ENCODE measurements at regions not wholly inside any gene's neighbourhood (a gene's known extent, or its start where the extent isn't known, plus 50 kb on each side); places are given as distances from the start of the nearest gene placed in this dataset.
"Not testable (repeated sequence)": the region's sequence is repeated elsewhere in the genome, so short reads cannot be mapped to it uniquely, and the experiment has no call there.

DNA sequence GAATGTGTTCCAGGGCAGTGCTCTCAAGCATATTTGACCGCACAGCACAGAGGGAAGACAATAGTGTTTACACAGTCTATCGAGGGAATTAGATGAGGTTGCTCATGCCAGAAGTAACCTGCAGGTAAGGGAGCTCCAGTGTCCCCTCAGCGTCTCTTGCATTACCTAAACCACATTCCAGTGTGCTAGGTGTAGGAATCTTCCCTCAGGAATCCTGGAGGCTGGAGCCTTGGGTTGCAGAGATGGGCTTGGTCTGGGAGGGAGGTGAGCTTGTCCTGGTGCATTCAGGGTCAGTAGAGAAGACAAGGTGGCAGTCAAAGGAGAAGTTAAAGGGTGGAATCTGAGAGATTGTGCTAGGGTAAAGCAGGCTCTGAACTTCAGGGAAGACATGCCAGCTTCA lies 56.3 kb downstream of the SOX14 start:
- DNase-seq: no peak

DNA sequence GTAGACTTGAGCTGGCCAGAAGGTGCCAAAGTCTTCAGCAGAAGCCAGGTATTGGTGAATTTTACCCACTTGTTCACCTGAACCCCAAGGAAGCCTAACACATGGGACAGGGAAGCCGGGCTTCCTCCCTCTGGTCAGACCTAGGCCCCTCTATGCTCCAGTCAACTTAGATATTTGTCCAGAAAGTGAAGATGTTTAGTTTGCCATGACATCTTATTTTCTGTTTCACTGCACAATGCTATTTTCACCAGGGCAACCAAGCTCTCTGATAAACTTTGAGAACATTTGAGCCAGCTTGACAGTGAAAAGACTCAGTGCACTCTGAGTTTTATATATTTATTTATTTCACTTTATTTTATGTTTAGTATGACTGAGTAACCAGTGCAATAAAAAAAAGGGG lies 71.0 kb downstream of the SOX14 start:
- no peak for DNase-seq

GRCh38 chr3:137845194-137845593 lies 81.1 kb downstream of the SOX14 start:
- no peak for DNase-seq

GRCh38 chr3:137845666-137846065 lies 81.6 kb downstream of the SOX14 start:
- no peak for DNase-seq

GRCh38 chr3:137852391-137852830 lies 88.3 kb downstream of the SOX14 start:
- DNase-seq: no peak

DNA sequence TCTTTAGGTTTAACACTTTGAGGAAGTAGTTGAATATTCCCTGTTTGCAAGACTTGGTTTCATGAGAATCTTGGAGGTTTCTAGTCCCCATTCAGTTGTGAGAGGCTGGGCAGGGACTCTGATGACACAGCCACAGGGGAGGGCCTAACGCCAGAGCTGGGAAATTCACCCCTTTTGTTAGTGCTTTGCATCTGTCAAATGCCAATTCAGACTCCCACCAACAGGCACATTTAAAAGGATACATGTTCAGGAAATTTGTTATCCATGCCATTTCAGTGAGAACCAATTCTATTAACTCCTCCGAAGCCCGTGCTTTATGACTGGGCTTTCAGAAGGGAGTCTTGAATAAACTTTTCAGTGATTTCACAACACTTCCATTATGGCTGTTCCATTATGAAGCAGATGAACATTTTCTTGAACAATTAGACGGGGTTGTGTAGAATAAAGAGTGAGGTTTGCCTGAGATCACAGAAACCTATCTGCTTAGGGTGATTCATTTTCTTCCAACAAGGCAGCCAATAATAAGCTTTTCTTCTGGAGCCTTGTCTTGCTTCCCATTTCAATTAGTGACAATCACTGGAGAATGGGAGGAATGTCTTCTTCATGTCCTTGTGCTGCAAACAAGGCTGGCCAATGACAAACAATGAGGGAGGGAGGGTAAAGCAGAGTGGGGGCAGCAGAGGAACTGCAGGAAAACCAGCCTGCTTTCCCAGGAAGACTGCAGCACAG lies 90.6 kb downstream of the SOX14 start:
- no peak for DNase-seq

- DNase-seq: no peak
Observed at GRCh38 chr3:137866001-137866400, 101.9 kb downstream of the SOX14 start.

DNA sequence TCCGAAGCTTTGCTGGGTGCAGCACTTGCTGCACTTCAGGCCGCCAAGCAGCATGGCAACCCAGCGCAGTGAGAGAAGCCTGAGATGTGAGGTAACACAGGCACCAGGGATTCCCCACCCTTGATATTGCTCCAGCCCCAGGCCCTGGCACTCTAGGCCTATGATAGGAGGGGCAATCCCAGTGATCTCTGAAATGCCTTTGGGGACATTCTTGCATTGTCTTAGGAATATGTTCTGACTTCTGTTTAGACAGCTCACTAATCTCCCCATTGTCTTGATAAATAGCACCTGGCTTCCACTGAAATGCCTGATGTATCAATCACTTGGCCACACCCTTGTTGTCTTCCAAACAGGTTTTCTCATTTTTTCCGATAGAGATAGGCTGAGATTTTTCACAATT lies 102.8 kb downstream of the SOX14 start:
- DNase-seq: no peak

GRCh38 chr3:137867611-137868010 lies 103.5 kb downstream of the SOX14 start:
- no peak for DNase-seq

DNA sequence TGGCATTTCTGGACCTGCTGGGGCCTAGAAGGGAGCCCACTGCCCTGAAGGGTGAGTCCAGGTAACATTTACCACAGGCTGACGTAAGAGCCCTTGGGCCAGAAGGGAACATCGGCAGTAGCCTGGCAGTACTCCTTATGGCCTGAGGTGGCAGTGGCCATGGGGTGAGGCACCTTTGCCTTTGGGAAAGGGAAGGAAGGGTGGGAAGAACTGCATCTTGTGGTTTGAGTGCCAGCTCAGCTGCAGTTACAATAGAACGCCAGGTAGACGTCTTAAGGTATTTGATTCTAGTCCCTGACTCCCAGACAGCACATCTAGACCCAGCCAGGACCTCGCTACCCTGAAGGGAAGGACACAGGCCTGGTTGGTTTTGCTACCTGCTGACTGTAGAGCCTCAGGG lies 104.9 kb downstream of the SOX14 start:
- DNase-seq: no peak

DNA sequence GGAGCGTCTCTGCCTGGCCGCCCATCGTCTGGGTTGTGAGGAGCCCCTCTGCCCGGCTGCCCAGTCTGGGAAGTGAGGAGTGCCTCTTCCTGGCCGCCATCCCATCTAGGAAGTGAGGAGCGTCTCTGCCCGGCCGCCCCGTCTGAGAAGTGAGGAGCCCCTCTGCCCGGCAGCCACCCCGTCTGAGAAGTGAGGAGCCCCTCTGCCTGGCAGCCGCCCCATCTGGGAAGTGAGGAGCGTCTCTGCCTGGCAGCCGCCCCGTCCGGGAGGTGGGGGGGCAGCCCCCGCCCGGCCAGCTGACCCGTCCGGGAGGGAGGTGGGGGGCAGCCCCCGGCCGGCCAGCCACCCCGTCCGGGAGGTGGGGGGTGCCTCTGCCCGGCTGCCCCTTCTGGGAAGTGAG lies 108.5 kb downstream of the SOX14 start:
- DNase-seq: not testable (repeated sequence)

- DNase-seq: not testable (repeated sequence)
Observed at GRCh38 chr3:137896842-137897241, 113.1 kb upstream of the CLDN18 start.

- DNase-seq: no peak
Observed at GRCh38 chr3:137906985-137907649, 102.8 kb upstream of the CLDN18 start.

DNA sequence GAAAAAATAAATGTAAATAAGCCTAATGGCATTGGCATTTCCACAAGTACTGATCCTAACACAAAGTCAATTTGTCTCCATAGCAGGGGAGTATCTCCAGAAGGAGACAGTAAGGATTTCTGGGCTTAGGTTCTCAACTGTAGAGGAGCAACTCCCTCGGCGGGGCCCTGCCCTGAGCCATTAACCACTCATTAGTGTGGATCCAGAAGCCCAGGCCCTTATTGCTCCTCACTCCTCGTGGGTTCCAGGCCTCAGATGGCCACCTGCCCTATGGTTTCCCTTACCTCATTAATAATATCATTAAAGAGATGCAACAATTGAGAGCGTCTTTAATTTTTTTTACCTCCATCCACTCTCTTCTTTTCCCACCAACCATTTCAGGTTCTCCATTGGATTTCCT lies 85.3 kb upstream of the CLDN18 start:
- DNase-seq: no peak

DNA sequence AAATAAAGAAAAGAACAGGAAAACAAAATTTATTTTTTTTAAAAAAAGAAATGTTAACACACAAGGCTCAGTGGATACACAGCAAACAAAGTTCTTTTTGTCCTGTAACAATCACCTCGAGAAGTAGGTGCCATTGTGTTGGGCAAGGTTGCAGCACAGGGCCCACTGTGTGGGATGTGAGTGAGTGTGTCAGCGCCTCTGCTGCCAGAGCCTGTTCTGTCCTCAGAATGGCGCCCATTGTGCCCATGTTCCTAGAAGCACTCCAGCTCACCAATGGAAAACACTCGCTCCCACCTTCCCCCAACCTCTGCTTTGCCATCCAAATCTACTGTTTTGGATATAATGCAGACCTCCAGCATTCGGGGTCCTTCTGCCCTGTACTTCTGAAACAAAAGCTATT lies 84.9 kb upstream of the CLDN18 start:
- DNase-seq: no peak

DNA sequence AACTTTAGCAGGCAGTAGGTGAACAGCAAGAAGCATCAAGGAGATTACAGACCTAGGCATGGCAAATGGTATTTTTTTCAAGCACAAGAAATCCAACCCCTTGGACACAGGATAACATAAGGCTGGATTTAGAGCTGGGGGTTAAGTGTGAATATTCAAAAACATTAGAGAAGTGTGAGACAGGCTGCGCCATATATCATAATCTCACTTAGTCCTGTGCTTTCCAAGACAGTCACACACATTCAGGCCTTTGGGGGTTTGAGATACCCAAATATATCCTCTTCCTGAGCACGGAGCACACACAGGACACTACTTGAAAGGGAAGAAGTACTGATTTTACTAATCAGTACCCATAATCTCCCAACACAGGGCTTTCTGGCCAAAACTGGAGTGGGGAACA lies 83.0 kb upstream of the CLDN18 start:
- DNase-seq: no peak

GRCh38 chr3:137930976-137931375 lies 79.0 kb upstream of the CLDN18 start:
- no peak for DNase-seq

GRCh38 chr3:137938876-137939275 lies 71.1 kb upstream of the CLDN18 start:
- DNase-seq: no peak

- DNase-seq: no peak
Observed at GRCh38 chr3:137944593-137944992, 65.4 kb upstream of the CLDN18 start.

DNA sequence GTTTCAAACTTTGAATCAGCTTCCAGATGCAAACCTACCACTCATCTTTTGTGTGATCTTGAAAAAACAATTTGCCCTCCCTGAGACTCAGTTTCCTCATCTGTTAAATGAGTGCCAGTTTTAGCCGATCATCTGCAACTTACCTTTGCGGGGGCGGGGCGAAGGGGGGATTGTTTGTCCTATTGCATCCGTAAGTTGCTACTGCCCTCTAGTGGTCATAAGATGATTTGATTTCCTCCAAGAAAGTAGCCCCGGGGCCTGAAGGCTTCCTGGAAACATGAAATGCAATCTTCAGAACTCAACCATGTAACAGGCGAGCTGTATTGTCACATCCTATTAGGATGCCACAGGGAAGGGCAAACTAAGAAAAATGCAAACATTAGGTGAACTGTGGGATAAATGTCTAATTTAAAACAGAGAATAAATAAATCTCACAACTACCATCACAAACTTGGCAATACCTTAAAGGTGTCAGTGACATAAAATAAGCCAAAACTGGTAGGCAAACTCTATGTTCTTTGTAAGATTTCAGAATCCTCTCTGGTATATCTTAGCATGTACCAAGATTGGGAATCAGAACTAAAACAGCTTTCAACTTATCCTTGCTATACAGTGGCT lies 63.5 kb upstream of the CLDN18 start:
- peak; percentile 67 for DNase-seq

- DNase-seq: no peak
Observed at GRCh38 chr3:137947117-137947516, 62.8 kb upstream of the CLDN18 start.

- no peak for DNase-seq
Observed at GRCh38 chr3:137948400-137949072, 61.4 kb upstream of the CLDN18 start.

GRCh38 chr3:137958636-137959035 lies 51.3 kb upstream of the CLDN18 start:
- DNase-seq: no peak

All from NCI-H2227 treated with DMSO at 0.1 percent for 48 hours (cell line).